SU-DHL-6 (cell line): ENCODE measurements at regions not wholly inside any gene's neighbourhood (a gene's known extent, or its start where the extent isn't known, plus 50 kb on each side); places are given as distances from the start of the nearest gene placed in this dataset.

Source experiments
- H2AFZ ChIP-seq: fragments of 200-600 bp; sonication (generic); 2 replicates; pipeline ENCODE4 v1.6.1; 2014; ENCODE audit warnings: low read depth, mild to moderate bottlenecking, moderate library complexity, mixed read lengths, antibody characterized with exemption, low read length; ENCODE audit not compliant: severe bottlenecking
- H3F3A ChIP-seq: fragments of 200-600 bp; shearing (Covaris generic); 2 replicates; pipeline ENCODE4 v1.6.0; 2016; ENCODE audit warnings: antibody characterized with exemption, mild to moderate bottlenecking; ENCODE audit not compliant: insufficient read depth
- H3K27ac ChIP-seq: fragments of 200-600 bp; sonication (generic); 2 replicates; pipeline ENCODE4 v1.5.1; 2016; ENCODE audit warnings: low read depth, mild to moderate bottlenecking, low read length, moderate library complexity, mixed read lengths
- H3K27me3 ChIP-seq: fragments of 200-600 bp; sonication (generic), shearing (Covaris generic); 2 replicates; pipeline ENCODE4 v1.6.0; 2014; ENCODE audit warnings: mild to moderate bottlenecking, low read length
- H3K36me3 ChIP-seq: fragments of 200-600 bp; sonication (generic); 2 replicates; pipeline ENCODE4 v1.6.1; 2014; ENCODE audit warnings: mild to moderate bottlenecking, low read length, mixed read lengths
- H3K4me2 ChIP-seq: fragments of 300-600, 200-600 bp; shearing (Covaris generic), sonication (generic); 2 replicates; pipeline ENCODE4 v1.6.0; 2014; ENCODE audit warnings: low read length, low read depth, mild to moderate bottlenecking; ENCODE audit not compliant: poor library complexity, severe bottlenecking
- H3K4me3 ChIP-seq: fragments of 200-600 bp; sonication (generic); 2 replicates; pipeline ENCODE4 v1.5.1; 2014; ENCODE audit warnings: antibody characterized with exemption, low read length, mild to moderate bottlenecking, mixed read lengths; ENCODE audit not compliant: insufficient read depth, poor library complexity, severe bottlenecking
- H3K79me2 ChIP-seq: fragments of 200-600 bp; sonication (generic); 2 replicates; pipeline ENCODE4 v1.6.1; 2014; ENCODE audit warnings: mild to moderate bottlenecking, low read length, moderate library complexity; ENCODE audit not compliant: insufficient read depth
- H3K9ac ChIP-seq: fragments of 200-600 bp; sonication (generic); 2 replicates; pipeline ENCODE4 v1.7.0; 2014; ENCODE audit warnings: mild to moderate bottlenecking, low read length
- H3K9me2 ChIP-seq: fragments of 200-600 bp; sonication (generic); replicated peaks from 2 replicates; pipeline ENCODE4 v1.6.1; 2014; ENCODE audit warnings: low read length; ENCODE audit not compliant: insufficient read depth
- H3K9me3 ChIP-seq: fragments of 200-600 bp; sonication (generic); 2 replicates; pipeline ENCODE4 v1.6.1; 2014; ENCODE audit warnings: low read length, mixed read lengths; ENCODE audit not compliant: insufficient read depth
- H4K20me1 ChIP-seq: fragments of 200-600 bp; sonication (generic); 2 replicates; pipeline ENCODE4 v1.6.1; 2014; ENCODE audit warnings: low read depth, mild to moderate bottlenecking, antibody characterized with exemption, low read length, moderate library complexity, mixed read lengths
- CTCF ChIP-seq: fragments of 200-600 bp; sonication (generic); IDR thresholded peaks from one replicate; pipeline ENCODE4 v1.5.1; 2017; ENCODE audit warnings: antibody characterized with exemption, mild to moderate bottlenecking, low read length, moderate library complexity; ENCODE audit not compliant: insufficient read depth, poor library complexity, severe bottlenecking
- EZH2phosphoT487 ChIP-seq: fragments of 200-600 bp; sonication (generic), shearing (Covaris generic); conservative IDR thresholded peaks from 2 replicates; pipeline ENCODE4 v1.6.1; 2018; ENCODE audit warnings: mild to moderate bottlenecking, antibody characterized with exemption, low read length, moderate library complexity, mixed read lengths

DNA sequence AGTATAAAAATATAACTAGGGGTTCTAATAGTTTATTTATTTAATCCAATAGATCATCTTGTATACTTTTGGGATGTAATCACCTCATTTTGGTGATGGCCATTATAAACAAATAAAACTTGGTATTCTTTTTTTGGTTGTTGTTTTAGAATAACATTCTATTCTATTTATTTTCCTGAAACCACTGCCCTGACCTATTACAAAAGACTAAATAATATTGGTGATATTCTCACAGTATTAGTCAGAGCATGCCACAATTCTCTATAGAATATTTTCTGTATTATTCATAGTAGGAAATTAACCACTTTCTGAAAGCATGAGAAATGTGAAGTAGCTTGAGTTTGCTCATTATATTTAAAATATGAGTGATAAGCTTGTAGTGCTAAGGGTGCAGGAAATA is 54.1 kb upstream of the LRRC7 start:
- Histone ChIP-seq H3K9ac (no peak overlapping the region), H3K4me3 (no peak overlapping the region)
- TF ChIP-seq CTCF (no peak), EZH2phosphoT487 (no peak)

More for the DNA sequence above, 54.1 kb upstream of the LRRC7 start:
- Histone ChIP-seq H3K9me3 (no peaks in the 10 kb centered on the region), H3F3A (no peaks in the 10 kb centered on the region), H3K4me2 (no peak overlapping the region), H3K27ac (no peak overlapping the region), H3K9me2 (no peaks in the 10 kb centered on the region), H2AFZ (no peak overlapping the region), H3K27me3 (no peaks in the 10 kb centered on the region), H3K79me2 (no peaks in the 10 kb centered on the region), H3K36me3 (no peaks in the 10 kb centered on the region), H4K20me1 (no peaks in the 10 kb centered on the region)
